ENCODE measurements at regions not wholly inside any gene's neighbourhood (a gene's known extent, or its start where the extent isn't known, plus 50 kb on each side); places are given as distances from the start of the nearest gene placed in this dataset.
"Not testable (repeated sequence)": the region's sequence is repeated elsewhere in the genome, so short reads cannot be mapped to it uniquely, and the experiment has no call there.

DNA sequence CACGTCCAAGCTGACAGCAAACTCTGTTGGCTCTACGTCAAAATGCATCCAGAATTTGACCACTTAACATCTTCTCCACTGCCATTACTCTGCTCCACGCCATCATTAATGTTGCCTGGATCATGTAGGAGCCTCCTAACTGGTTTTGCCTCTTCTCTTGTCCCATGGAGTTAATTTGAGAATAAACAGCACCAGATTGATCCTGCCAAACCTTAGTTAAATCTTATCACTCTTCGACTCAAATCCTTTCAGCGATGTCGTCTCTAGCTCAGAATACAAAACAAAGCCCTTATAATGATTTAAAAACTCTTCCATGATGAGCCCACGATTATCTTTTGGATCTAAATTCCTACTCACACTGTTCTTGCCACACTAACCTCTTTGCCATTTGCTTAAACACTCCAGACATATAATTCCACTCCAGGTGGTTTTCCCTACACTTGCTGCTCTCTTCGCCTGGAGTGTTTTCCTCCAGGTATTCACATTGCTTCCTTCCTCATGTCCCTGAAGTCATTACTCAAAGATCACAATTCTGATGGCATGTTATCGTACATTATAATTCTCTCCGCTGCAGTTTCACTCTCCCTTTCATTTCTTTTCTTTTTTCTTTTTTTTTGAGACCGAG lies 90.7 kb upstream of the KCNK2 start:
- no peak for DNase-seq

DNA sequence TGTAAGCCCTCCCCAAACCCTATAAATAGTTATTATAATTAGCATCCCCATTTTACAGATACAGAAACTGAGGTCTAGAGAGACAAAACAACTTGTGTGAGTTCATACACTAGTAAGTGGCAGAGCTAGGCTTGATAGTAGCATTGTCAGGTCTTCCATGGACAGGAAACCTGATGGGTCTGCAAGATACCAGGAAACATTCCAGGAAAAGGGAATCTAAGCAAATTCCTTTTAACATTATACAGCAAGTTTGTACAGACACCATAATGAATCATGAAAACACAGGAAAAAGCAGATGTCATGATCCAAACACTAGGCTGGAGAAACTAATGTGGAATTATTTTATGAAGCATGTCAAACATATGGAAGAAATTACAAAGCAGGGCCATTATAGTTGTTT lies 89.1 kb upstream of the KCNK2 start:
- no peak for DNase-seq

DNA sequence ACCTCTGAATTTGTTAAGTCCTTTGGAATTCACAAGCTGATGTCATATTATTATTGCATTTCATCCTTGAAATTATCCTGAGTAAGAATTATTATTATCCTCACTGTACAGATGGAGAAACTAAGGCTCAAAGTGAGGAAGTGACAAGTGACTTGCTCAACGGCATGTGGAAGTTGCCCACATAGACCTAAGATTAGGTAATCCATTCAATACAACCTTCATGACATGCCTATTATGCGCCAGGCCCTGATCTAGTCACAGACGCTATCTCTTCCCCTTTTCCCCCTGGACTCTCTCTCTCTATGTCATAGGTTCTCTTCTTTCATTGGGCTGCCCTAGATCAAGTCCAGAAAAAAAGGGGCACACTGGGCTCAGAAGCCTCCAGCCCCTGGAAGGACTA lies 84.9 kb upstream of the KCNK2 start:
- no peak for DNase-seq

DNA sequence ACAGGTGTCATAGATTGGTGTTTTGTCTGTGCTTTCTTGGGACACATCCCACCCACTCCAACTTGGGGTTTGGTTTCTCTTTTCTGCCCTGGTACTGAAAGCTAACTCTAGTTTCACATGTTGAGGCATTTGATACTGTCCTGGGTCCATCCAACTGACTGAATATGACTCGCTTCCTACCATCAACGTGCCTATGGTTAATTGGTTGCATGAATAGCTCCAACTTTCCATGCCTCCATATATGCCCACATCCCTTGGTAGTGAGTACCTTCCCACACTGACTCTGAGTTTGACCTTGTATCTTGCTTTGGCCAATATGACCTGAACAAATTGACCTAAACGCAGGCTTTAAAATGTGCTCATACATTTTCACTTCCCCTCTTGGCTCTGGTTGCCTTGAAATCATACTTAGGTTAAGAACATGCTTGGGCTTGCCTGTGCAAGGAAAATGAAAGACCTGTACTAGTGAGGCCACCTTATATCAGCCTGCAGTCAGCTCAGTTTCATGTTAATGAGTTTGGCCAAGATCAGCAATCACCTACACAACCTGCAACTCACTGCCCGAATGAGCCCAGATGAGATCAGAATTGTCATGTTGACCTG lies 81.0 kb upstream of the KCNK2 start:
- no peak for DNase-seq

DNA sequence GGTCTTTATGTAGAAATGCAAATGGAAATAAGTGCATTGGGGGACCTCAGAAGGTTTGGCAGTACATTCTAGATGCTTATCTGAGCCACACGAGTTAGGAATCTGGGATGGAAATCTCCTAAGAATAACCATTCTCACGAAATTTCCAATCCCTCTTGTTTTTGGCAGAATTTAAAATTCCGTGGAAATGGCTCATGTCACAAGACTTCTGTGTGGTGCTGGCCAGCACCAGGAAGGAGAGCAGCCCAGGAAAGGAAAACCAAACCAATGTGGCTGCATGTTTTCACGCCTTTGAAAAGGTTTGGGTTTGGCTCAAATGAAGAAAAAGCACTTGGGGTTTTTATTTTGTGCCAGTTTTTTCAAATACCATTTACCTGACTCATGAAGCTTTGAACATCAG lies 80.1 kb upstream of the KCNK2 start:
- DNase-seq = no peak

DNA sequence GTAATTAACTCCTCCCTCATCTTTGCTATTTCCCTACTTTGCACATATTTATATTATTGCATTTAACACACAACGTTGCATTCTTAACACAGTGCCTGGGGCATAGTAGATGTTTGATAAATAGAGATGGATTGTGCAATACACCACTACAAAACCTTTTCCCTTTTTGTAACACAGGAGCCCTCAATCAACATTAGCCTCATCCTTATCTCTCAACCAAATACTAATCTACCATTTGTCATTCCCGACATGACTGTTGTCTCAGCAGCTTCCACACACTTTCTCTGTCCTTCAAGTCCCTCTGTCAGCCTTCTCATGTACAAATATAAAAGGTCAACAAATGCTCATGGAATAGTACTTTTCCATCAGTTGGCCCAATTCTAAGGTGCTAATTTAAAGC lies 78.9 kb upstream of the KCNK2 start:
- DNase-seq = no peak

DNA sequence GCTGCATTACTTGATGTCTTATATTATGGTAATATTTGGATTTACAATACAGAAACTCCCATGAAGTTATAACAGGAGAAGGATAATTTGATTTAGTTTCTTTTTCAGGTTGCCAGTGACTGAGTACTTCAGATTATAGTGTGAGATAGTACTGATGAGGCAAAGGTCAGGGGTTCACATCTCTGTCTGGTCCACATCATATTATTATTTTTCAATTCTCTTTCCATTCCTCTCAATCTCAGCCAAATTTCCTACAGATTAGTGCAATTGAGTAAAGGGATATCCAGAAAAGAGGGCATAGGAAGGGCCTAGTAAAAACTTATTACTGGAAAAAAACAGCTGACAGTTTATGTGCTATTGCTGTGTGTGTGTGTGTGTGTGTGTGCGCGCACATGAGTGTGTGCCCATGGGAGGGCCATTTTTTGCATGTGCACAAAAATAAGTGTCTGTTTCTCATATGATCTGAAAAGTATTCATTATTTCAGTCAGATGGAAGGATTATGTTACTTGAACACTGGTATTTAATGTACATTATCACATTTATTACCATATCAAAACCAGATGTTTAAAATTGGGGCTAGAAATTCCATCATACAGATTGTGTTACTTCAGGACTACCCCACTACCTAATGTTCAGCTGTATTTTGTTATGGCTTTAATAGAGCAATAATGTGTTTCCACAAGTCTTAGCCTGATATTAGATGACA lies 78.3 kb upstream of the KCNK2 start:
- no peak for DNase-seq

DNA sequence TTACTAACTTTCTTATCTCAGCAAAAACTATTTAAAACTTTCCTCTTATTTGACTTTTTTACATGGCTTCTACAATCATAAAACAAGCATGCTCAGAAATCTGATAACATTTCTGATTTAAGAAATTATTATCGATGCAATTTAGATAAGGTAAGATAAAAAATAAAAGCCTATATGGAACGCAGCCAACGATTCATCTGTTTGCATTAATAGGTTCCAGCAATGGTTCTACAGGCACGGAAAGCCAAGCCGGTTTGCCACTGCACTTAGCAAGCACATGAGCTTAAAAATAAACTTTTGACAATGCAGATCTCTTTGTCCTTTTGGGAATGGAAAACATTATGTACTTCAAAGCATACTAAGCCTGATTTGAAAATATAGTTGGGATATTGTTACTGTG lies 77.5 kb upstream of the KCNK2 start:
- no peak for DNase-seq

DNA sequence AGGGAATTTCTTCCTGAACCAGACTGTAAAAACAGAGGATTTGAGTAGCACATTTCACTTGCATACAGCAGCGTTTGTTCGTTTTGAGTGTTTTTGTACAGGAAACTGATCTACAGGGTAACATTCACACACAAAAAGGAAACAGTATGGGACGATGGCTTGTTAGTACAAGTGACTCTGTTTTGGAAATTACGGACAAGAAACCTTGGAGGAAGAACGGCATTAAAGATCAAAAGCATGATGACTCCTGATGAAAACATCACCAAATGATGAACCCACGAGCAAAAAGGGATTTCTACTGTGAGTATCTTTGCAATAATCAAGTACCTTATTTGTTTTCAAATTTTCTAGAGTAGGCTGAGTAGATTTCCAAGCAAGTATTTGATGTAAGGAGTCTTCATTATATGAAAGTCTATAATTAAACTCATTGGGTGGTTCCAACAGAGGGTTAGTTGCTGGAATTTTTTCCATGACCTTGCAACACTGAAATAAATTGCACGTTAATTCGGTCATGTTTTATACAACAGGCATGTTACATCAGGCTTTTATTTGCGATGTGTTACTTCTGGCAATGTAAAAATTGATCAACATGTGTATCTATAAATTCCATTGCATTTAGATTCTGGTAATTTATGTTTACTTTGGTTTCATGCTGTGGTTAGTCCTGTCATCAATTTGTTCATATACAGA lies 76.7 kb upstream of the KCNK2 start:
- no peak for DNase-seq

DNA sequence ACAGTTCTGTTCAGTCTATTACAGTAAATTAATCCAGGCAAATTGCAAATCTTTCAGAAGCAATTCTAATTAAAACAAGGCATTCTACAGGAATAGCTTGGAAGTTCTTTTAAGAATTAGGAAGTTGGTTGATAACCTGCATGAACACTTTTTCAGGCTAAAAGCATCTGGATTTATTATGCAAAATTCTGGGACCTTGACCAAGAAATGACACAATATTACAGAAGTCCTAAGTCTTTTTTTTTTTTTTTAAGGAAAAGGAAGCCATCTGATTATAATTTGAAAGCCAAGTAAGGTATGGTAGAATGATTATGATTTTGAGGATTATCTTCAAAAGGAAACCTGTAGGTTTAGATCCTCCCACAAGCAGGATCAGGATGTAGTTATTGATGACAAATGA lies 74.7 kb upstream of the KCNK2 start:
- no peak for DNase-seq

DNA sequence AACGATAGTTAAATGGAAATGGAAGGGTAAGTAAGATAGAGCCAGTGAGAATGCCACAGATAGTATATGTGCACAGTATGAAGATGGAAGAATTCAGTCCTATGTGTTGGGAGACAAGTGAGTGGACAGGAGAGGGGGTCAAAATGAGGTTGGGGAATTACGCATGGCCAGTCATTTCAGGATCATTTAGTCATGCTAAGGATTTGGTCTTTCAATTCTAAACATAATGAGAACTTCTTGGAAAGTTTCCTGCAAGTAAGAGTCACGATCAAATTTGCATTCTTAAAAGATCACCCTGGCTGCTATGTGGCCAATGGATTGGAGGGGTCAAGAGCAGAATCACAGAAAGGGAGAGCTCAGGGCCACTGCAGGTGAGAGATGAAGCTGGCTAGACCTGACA lies 64.0 kb upstream of the KCNK2 start:
- no peak for DNase-seq

DNA sequence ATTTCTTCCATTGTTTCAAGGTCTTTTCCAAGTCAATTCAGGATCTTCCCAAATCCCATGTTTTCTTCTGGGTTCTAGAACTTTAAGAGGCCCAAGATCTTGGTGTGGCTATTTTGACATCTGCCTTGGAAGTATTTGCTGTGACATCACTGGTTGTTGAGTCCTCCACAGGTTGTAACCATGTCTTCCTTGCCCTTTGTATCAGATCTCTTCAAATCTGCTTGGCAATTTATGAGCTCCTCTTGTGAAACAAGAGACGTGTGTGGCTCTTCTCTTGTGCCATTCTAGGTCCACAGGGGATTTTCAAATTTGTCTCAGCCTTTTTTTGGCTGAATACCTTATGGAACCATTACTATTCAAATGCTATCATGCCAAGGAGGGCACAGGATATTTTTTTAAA lies 60.3 kb upstream of the KCNK2 start:
- DNase-seq = no peak

DNA sequence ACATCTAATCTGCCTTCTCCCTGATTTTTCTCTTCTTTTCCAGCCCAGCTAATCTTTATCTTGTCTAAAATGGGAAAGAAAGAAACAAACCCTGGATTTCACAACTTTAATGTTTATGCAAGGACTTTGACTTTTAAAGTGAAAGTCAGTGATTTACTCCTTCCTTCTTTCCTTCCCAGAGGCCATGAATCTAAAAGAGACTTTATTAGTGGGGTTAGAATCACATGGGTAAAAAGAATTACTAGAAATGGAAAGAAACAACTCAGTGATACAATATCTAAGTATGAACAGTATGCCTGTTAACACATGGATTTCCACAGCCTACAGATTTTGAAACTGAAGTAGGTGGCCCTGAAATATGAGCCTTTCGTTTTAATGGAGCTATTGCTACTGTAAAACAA lies 59.8 kb upstream of the KCNK2 start:
- DNase-seq = no peak

DNA sequence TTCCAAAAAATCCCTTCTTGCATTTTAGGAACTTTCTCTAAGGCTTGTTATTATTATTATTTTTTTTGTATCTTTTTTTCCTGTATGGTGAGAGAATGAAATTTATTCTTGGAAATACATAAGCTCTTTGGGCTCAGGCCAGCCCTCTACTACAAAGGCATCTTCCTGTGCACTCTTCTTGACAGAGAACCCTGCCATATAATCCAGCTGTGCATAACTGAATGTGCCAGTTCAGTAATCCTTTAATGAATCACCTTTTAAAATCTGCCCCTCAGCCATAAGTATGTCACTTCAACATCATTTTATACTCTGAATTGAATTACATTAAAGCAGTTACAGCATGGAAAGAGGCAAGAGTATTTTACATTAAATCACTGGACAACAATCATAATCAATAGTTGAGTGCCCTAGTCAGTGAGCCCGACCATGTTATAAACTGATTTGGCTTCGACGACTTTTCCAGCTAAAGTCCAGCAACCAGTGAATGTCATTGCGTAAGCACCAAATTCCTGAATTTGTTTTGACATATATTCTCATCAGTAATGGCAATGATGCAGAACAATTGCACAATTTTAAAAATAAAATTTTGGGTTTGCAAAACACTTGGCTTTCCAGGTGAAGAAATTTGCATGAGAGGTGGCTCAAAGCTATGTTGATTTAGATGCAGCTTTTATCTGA lies 59.2 kb upstream of the KCNK2 start:
- no peak for DNase-seq

DNA sequence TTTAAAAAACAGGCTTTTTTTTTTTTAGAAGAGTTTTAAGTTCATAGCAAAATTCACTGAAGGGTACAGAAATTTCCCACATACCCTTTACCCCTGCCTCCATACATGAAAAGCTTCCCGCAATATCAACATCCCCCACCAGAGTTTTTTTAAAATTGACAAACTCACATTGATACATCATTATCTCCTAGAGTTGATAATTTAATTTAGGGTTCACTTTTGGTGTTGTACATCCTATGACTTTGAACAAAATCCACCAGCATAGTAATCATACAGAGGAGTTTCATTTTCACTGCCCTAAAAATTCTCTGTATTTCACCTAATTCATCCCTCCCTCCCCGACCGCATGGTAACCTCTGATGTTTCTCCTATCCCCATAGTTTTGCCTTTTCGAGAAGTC lies 53.6 kb upstream of the KCNK2 start:
- no peak for DNase-seq

DNA sequence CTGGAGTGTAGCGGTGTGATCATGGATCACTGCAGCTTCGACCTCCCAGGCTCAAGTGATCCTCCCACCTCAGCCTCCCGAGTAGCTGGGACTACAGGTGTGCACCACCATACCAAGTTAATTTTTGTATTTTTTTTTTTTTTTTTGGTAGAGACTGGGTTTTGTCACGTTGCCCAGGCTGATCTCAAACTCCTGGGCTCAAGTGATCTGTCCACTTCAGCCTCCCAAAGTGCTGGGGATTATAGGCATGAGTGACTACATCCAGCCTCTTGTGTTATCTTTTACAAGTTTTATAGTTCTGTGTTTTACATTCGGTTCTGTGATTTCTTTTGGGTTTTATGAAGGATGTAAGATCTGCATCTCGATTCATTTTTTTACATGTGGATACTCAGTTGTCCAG lies 52.0 kb upstream of the KCNK2 start:
- not testable (repeated sequence) for DNase-seq

DNA sequence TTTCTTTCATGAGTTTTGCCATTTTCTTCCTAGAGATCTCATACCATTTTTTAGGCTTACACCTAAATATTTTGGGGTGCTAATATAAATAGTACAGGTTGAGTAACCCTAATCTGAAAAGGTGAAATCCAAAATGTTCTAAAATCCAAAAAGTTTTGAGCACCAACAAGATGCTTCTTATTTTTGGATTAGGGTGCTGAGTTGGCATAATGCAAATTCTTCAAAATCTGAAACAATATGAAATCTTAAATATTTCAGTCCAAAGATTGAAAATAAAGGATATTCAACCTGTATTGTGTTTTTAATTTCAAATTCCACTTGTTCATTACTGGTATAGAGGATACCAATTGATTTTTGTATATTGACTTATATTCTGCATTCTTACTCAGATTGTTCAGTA lies 51.1 kb upstream of the KCNK2 start:
- DNase-seq = no peak

Data from hematopoietic multipotent progenitor cell treated with erythropoietin and hydrocortisone succinate and interleukin-3 and kit ligand, for 4 days (in vitro differentiated cells).